Activated CD4-positive, alpha-beta T cell treated with anti-CD3 and anti-CD28 coated beads for 36 hours (primary cell): ENCODE measurements at regions not wholly inside any gene's neighbourhood (a gene's known extent, or its start where the extent isn't known, plus 50 kb on each side); places are given as distances from the start of the nearest gene placed in this dataset.

ENCODE experiments used
- ATAC-seq: fragments of 200-7000 bp; cut with Tn5 transposase; one replicate; pipeline ENCODE4 v1.10.0; 2021; ENCODE audit warnings: mild to moderate bottlenecking, moderate library complexity
- CTCF ChIA-PET: fragments of 350-600 bp; sonication (Branson Sonifier 250); formaldehyde crosslinking; loops from one replicate; lab custom pipeline; 2021; ENCODE audit warnings: antibody characterized with exemption; lab: Charles Lee
- POLR2A ChIA-PET: fragments of 350-600 bp; sonication (Branson Sonifier 250); formaldehyde crosslinking; loops from one replicate; lab custom pipeline; 2021; ENCODE audit warnings: antibody characterized with exemption, inconsistent platforms; lab: Charles Lee
- DNase-seq: peaks from one replicate; pipeline ENCODE4 v3.0.0-alpha.2; 2020
- H3K27ac Mint-ChIP-seq: one replicate; pipeline ENCODE4 v1.8.0; 2021; ENCODE audit warnings: mixed read lengths
- H3K27me3 Mint-ChIP-seq: one replicate; pipeline ENCODE4 v1.8.0; 2021; ENCODE audit warnings: mixed read lengths
- H3K36me3 Mint-ChIP-seq: one replicate; pipeline ENCODE4 v1.8.0; 2021; ENCODE audit warnings: low read depth, mixed read lengths
- H3K4me1 Mint-ChIP-seq: one replicate; pipeline ENCODE4 v1.8.0; 2021; ENCODE audit warnings: mixed read lengths
- H3K4me3 Mint-ChIP-seq: one replicate; pipeline ENCODE4 v1.8.0; 2021; ENCODE audit warnings: mild to moderate bottlenecking, moderate library complexity, mixed read lengths
- H3K9me3 Mint-ChIP-seq: one replicate; pipeline ENCODE4 v1.8.0; 2021; ENCODE audit warnings: low read depth, mixed read lengths
- intact Hi-C, 2 experiments: fragments of 100-400 bp; cut with DNase I in 1 of 2; cut with micrococcal nuclease in 1 of 2; formaldehyde crosslinking; loops; one replicate each; pipeline versions ENCODE4 v1.14.2 to v1.15.1; 2022 to 2024; cut with DNase I, micrococcal nuclease

DNA sequence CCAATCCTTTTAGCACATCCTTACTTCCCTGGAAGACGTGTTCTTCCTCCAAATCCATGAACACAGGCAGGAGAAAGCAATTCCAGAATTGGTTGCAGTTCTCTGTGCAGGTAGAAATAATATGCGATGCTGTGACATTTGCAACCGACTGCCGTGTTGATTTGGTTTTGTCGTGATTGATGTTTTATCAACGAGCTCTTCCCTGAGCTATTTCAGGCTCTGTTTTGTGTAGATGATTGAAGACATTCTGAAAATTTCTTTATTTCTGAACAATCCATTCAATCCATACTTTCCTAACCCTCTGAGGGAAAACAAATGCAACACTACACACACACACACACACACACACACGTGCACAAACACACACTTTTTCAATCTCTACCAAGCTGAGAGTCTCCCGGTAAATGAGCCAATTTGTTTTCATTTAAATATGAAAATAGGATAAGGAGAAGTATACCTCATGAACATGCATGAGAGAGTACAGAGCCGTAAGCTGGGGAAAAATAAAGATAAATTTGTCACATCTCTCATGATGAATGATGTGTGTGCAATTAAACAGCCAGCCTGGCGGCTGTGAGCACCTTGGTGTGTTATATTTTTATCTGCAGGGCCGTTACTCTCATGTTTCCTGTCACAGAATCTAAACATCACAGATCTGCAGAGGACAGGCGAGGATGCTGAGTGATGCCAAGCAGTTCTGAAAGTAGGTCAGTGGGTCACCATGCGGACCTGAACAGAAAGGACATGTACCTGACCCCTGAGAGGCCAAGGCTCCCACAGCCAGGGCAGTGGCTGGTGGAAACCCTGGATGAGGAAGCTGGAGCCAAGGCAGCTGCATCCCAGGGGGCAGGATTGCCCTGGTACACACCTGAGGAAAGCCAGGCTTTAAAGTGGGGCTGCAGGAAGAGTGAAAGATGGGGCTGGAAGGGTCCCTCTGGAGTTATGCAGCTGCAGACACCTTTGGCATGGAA, 64.8 kb downstream of the PDCL3 start:
- ChIA-PET CTCF (interaction anchor here (0.6 to 2.4 kb wide), 3 partner anchors 13 to 67 kb away, joined by 3 to 9 read pairs (median 3); no protein-coding TSS in a partner anchor), POLR2A (interaction anchor here (1.0 kb wide), 1 partner anchor 12 kb away, joined by 3 read pairs; no protein-coding TSS in a partner anchor)
- Mint-ChIP-seq H3K36me3 (no peaks in the 10 kb centered on the region), H3K27ac (no peak overlapping the region), H3K4me3 (no peak overlapping the region), H3K27me3 (no peaks in the 10 kb centered on the region), H3K4me1 (peaks cover 27% of the 10 kb centered on the region), H3K9me3 (peaks cover under 1% of the 10 kb centered on the region)
- ATAC-seq (no peak), DNase-seq (no peak)
- intact Hi-C loops, result no loop called here

DNA sequence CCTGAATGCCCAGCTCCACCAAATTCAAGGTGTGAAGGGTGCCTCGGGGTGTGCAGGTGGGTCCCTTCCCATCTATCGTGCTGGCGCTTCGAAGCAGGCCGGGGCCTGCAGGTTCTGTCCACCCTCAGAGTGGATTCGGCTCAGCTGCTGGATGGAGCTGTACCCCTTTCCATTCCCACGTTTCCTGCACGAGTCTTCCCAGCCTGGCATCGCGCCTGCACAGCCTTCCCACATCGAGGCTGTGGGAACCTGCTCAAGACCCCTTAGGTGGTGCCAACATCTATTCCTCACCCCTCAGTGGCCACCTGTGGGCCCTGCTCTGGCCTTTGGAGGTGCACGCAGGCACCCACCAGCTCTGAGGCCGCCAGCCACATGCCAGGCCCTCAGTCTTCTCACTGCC, 65.7 kb downstream of the PDCL3 start:
- DNase-seq (no peak), ATAC-seq (no peak)
- peaks cover 27% of the 10 kb centered on the region for H3K4me1 Mint-ChIP-seq
- POLR2A ChIA-PET, result interaction anchor here (1.0 kb wide), 1 partner anchor 12 kb away, joined by 3 read pairs; no protein-coding TSS in a partner anchor
- no peaks in the 10 kb centered on the region for H3K36me3 Mint-ChIP-seq
- H3K27me3 Mint-ChIP-seq, result no peaks in the 10 kb centered on the region
- intact Hi-C loops, result no loop called here
- H3K9me3 Mint-ChIP-seq, result no peaks in the 10 kb centered on the region
- no peak overlapping the region for H3K27ac Mint-ChIP-seq
- CTCF ChIA-PET, result interaction anchor here (0.6 to 2.4 kb wide), 3 partner anchors 12 to 356 kb away, joined by 3 to 9 read pairs (median 4); no protein-coding TSS in a partner anchor
- H3K4me3 Mint-ChIP-seq, result no peak overlapping the region

DNA sequence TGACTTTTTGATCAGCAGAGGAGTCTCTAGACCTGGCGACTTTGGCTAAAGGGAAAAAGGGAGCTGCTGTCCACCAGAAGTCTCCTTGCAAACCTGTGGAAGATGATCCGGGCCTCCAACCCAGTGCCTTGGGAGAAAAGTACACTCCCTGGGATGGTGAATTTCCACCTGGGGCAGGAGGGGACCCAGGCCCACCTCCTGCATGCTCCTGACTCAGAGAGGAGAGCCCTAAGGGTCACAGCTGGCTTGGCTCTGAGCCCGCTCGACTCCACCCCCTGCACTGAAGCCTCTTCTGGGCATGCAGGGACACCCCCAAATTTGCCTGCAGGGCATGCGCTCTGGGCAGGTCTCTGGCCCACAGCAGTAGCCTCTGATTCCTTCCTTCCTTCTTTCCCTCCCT, 66.5 kb downstream of the PDCL3 start:
- Mint-ChIP-seq H3K27ac (no peak overlapping the region), H3K36me3 (no peaks in the 10 kb centered on the region), H3K9me3 (no peaks in the 10 kb centered on the region), H3K4me3 (no peak overlapping the region), H3K27me3 (no peaks in the 10 kb centered on the region), H3K4me1 (peaks cover 27% of the 10 kb centered on the region)
- intact Hi-C loops, result no loop called here
- ATAC-seq (no peak), DNase-seq (no peak)
- ChIA-PET POLR2A (no interaction called here), CTCF (interaction anchor here (0.6 to 2.4 kb wide), 5 partner anchors 13 to 357 kb away, joined by 4 to 9 read pairs (median 5); no protein-coding TSS in a partner anchor)

DNA sequence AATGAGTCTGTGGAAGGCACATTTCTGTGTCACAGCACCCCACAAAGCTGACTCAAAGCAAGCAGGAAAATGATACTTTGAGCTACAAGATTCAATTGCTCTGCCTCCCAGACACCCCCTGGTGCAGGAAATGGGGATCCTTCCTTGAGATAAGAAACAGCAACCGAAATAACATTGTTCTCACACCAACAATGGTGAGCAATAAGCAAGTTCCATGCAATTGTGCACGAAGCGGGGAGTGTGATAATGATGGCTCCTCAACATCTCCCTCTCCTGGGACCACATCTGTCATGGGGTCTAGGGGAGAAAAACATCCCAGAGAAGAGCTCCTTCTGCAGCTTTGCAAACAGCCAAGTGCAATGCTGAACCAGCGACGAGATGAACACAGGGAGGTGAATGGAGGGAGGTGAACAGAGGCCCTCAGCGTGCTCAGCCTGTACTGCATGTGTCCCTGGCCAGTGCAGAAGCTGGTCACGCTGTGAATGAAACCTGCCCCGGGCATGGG, 67.7 kb downstream of the PDCL3 start:
- Mint-ChIP-seq H3K36me3 (no peaks in the 10 kb centered on the region), H3K27me3 (no peaks in the 10 kb centered on the region), H3K4me3 (no peak overlapping the region), H3K27ac (no peak overlapping the region), H3K9me3 (no peaks in the 10 kb centered on the region), H3K4me1 (peaks cover 27% of the 10 kb centered on the region)
- intact Hi-C loops, result loop anchor here in 1 of 2 experiments (5.0 kb wide), 1 partner anchor 182 kb away; no protein-coding TSS in a partner anchor
- ChIA-PET CTCF (interaction anchor here (0.6 to 1.8 kb wide), 9 partner anchors 9 to 256 kb away, joined by 3 to 12 read pairs (median 4); no protein-coding TSS in a partner anchor), POLR2A (interaction anchor here (0.6 to 1.4 kb wide), 4 partner anchors 10 to 372 kb away, joined by 3 to 4 read pairs (median 3); partner anchors contain the start of gene RPL31)
- DNase-seq (peak; percentile 68), ATAC-seq (peak; percentile 86)

DNA sequence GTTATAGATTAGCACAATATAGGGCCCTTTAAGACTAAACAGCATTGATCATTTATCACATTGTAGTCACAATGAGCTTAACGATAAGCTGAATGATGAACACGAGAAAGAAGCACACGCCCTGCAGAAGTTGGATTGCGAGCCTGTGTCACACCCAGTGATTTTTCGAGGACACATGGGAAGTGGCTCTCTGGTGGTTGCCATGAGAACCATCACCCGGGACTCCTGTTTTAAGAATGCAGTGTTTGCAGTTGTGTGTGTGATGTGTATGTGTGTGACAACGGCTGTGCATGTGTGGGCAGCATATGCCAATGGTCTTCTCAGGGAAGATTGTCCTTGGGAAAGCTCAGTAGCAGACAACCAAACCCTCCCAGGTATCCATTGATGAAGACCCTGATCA, 69.2 kb downstream of the PDCL3 start:
- peaks cover 27% of the 10 kb centered on the region for H3K4me1 Mint-ChIP-seq
- ChIA-PET CTCF (interaction anchor here (0.6 to 1.8 kb wide), 4 partner anchors 13 to 408 kb away, joined by 3 to 8 read pairs (median 3); no protein-coding TSS in a partner anchor), POLR2A (interaction anchor here (0.6 kb wide), 1 partner anchor 573 kb away, joined by 4 read pairs; no protein-coding TSS in a partner anchor)
- ATAC-seq, result no peak
- no peak for DNase-seq
- no peak overlapping the region for H3K4me3 Mint-ChIP-seq
- no peaks in the 10 kb centered on the region for H3K27me3 Mint-ChIP-seq
- no peak overlapping the region for H3K27ac Mint-ChIP-seq
- no peaks in the 10 kb centered on the region for H3K36me3 Mint-ChIP-seq
- H3K9me3 Mint-ChIP-seq, result no peaks in the 10 kb centered on the region
- intact Hi-C loops, result loop anchor here in 1 of 2 experiments (5.0 kb wide), 1 partner anchor 180 kb away; no protein-coding TSS in a partner anchor

DNA sequence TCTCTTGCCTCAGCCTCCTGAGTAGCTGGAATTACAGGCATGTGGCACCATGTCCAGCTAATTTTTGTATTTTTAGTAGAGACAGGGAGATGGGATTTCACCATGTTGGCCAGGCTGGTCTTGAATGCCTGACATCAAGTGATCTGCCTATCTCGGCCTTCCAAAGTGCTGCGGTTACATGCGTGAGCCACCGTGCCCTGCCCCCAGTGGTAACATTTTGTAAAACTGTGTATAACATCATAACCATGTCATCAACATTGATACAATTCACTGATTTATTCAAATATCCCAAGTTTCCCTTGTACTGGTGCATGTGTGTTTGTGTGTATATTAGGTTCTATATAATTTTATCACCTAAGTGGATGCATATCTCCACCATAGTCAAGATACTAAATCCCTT, 70.0 kb downstream of the PDCL3 start:
- ChIA-PET CTCF (interaction anchor here (0.6 to 1.8 kb wide), 3 partner anchors 17 to 407 kb away, joined by 3 to 8 read pairs (median 3); no protein-coding TSS in a partner anchor), POLR2A (interaction anchor here (0.6 kb wide), 2 partner anchors 327 to 574 kb away, joined by 4 read pairs; no protein-coding TSS in a partner anchor)
- Mint-ChIP-seq H3K27me3 (no peaks in the 10 kb centered on the region), H3K36me3 (no peaks in the 10 kb centered on the region), H3K4me3 (no peak overlapping the region), H3K27ac (no peak overlapping the region), H3K4me1 (peaks cover 24% of the 10 kb centered on the region), H3K9me3 (no peaks in the 10 kb centered on the region)
- intact Hi-C loops, result loop anchor here in 1 of 2 experiments (5.0 kb wide), 1 partner anchor 180 kb away; no protein-coding TSS in a partner anchor
- ATAC-seq (no peak), DNase-seq (no peak)

DNA sequence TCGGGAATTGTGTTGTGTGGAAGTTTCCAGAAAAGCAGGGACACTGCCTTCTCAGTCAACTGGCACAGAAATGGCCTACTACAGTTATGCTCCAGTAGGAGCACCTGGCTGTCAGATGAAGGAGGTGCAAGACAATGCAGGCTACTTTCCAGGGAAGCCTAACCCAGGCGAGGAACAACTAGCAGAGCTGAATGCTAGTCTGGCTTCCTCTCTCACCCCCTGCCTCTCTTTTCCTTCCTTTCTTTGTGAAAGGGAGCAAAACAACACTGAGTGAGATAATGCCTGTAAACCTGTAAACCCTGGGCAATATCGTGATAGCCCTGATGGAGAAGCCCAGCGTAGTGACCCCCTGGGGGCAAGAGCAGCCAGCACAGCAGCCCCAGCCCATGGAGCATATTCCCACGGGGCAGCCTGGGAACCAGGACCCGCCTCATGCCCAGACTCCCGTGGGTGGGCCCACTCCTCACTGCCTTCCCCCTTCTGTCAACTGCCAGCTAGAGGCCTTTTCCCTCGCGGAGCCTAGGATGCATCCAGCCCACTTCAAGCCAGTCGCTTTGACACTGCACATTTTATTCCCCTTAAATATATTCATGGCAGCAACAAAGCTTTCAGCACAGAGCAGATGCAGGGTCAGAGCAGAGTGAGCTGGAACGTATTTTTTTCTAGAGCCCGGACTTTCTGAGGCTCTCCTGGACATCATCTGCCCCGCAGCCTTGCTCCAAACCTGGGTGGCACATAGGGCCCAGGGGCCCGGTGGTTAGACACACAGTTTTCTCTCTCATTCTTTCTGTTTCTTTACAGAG, 77.0 kb downstream of the PDCL3 start:
- no peaks in the 10 kb centered on the region for H3K36me3 Mint-ChIP-seq
- ChIA-PET CTCF (interaction anchor here (0.7 to 1.3 kb wide), 3 partner anchors 9 to 18 kb away, joined by 4 to 5 read pairs (median 4); no protein-coding TSS in a partner anchor), POLR2A (interaction anchor here (1.5 kb wide), 1 partner anchor 9 kb away, joined by 4 read pairs; no protein-coding TSS in a partner anchor)
- H3K27me3 Mint-ChIP-seq, result no peaks in the 10 kb centered on the region
- H3K4me1 Mint-ChIP-seq, result peaks cover 47% of the 10 kb centered on the region
- intact Hi-C loops, result no loop called here
- no peaks in the 10 kb centered on the region for H3K9me3 Mint-ChIP-seq
- H3K27ac Mint-ChIP-seq, result no peak overlapping the region
- ATAC-seq, result no peak
- no peak overlapping the region for H3K4me3 Mint-ChIP-seq
- DNase-seq, result no peak

DNA sequence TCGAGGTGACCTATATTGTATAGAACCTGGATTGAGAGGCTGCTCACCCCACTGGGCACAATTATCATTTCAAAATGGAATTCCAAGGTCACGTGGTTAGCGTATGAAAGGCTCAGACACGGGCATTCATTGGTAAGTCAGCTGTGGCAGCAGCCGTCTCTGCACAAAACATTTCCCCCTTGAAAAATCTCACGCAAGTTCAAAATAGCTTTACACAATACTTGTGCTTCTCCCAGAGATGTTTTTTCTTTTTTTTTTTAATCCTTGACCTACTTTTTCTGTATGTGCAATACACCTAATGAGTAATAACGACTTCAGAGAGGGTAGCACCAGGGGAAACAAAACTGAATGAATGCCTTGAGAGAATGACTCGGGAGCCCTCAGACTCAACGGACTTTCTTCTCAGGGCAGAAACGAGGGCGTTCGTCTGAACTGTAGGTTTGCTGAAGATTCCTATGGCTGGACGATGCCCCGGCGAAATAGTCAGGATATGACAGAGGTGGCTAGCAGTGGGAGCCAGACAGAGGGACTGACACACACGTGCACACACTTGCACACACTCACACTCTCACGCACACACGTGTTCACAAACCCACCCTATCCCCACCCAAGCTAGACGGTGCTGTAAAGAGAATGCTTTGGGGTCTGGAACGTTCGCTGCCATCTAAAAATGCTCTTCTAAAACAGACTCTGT, 77.8 kb downstream of the PDCL3 start:
- Mint-ChIP-seq H3K36me3 (no peaks in the 10 kb centered on the region), H3K27ac (peak overlapping the region; percentile 33)

DNA sequence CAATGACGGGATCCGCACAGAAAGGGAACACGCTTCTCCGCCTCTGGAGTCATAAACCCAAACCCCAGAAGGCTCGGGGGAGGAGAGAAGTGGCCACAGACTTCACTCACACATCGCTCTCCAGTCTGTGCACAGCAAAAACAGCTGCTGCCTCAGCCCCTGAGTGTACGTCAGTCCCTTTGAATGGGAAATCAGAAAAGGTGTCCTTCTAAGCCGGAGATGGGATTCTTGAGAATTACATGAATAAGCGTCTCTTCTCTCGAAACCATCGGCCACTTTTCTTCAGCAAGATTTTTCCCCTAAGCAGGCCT, 78.3 kb downstream of the PDCL3 start:
- Mint-ChIP-seq H3K36me3 (no peaks in the 10 kb centered on the region), H3K27ac (no peak overlapping the region), H3K4me1 (peaks cover 53% of the 10 kb centered on the region), H3K27me3 (no peaks in the 10 kb centered on the region), H3K9me3 (no peaks in the 10 kb centered on the region), H3K4me3 (no peak overlapping the region)
- intact Hi-C loops, result no loop called here
- no peak for DNase-seq
- CTCF ChIA-PET, result interaction anchor here (1.0 to 1.6 kb wide), 4 partner anchors 9 to 557 kb away, joined by 3 to 5 read pairs (median 4); no protein-coding TSS in a partner anchor
- POLR2A ChIA-PET, result interaction anchor here (1.5 kb wide), 1 partner anchor 10 kb away, joined by 4 read pairs; no protein-coding TSS in a partner anchor
- ATAC-seq, result no peak

More for the DNA sequence above, 77.8 kb downstream of the PDCL3 start:
- DNase-seq (no peak), ATAC-seq (peak; percentile 54)
- Mint-ChIP-seq H3K4me1 (peaks cover 53% of the 10 kb centered on the region), H3K27me3 (no peaks in the 10 kb centered on the region), H3K9me3 (no peaks in the 10 kb centered on the region), H3K4me3 (no peak overlapping the region)
- POLR2A ChIA-PET, result interaction anchor here (1.5 kb wide), 1 partner anchor 10 kb away, joined by 4 read pairs; no protein-coding TSS in a partner anchor
- CTCF ChIA-PET, result interaction anchor here (1.0 to 1.3 kb wide), 4 partner anchors 9 to 558 kb away, joined by 3 to 5 read pairs (median 4); no protein-coding TSS in a partner anchor
- intact Hi-C loops, result no loop called here

DNA sequence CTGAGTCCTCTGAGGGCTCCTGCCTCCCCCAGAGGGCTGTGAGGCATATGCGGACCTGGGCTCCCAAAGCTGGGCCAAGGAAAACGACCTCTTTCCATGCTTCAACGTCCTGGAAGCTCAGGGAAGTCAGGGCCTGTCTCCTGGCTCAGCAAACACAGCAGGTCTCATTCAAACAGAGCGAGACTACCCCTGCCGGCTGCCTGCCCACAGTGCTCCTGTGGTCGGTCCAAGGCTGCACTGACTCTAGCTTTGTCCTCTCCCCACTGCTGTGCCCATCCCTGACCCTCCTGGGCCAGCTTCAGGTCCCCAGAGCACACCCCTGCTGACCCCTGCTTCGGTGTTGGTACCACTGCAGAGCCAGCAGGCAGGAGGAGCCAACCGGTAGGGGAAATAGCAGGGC, 79.6 kb downstream of the PDCL3 start:
- ChIA-PET POLR2A (no interaction called here), CTCF (interaction anchor here (1.6 to 1.9 kb wide), 2 partner anchors 8 to 12 kb away, joined by 5 read pairs; no protein-coding TSS in a partner anchor)
- DNase-seq (no peak), ATAC-seq (no peak)
- H3K4me3 Mint-ChIP-seq, result no peak overlapping the region
- H3K9me3 Mint-ChIP-seq, result no peaks in the 10 kb centered on the region
- H3K27ac Mint-ChIP-seq, result no peak overlapping the region
- no peaks in the 10 kb centered on the region for H3K36me3 Mint-ChIP-seq
- intact Hi-C loops, result no loop called here
- no peaks in the 10 kb centered on the region for H3K27me3 Mint-ChIP-seq
- H3K4me1 Mint-ChIP-seq, result peaks cover 53% of the 10 kb centered on the region
